Effector CD8-positive, alpha-beta T cell (primary cell): ENCODE measurements at regions not wholly inside any gene's neighbourhood (a gene's known extent, or its start where the extent isn't known, plus 50 kb on each side); places are given as distances from the start of the nearest gene placed in this dataset.

Source experiments
- DNase-seq: peaks from one replicate; lab custom pipeline; 2025; lab: John Stamatoyannopoulos, UW

GRCh38 chr22:47839595-47840227, 1077.3 kb downstream of the TBC1D22A start:
- DNase-seq, result no peak

DNA sequence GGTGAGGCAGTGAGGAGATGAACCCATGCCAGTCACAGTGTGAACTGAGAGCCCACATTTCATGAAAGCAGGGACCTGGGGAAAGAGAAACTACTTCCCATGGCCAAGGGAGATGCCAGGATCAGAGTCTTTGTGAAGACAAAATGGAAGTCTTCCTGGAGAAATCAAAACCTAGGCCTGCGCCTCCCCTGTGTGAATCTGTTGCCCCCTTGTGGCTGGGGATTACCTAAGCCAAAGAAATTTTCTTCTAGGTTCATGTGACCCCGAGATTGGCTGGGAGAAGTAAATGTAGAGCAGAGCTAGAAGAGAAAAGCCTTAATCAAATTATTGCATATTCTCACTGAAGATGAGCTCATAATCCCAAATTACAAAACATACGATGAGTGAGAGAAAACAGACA, 1075.3 kb downstream of the TBC1D22A start:
- DNase-seq, result no peak

- DNase-seq, result no peak
These were observed 1074.5 kb downstream of the TBC1D22A start for GRCh38 chr22:47836957-47837356.

- no peak for DNase-seq
These were observed 1073.3 kb downstream of the TBC1D22A start for GRCh38 chr22:47835726-47836125.

GRCh38 chr22:47826016-47826415, 1063.6 kb downstream of the TBC1D22A start:
- DNase-seq, result no peak

GRCh38 chr22:47822422-47822821, 1060.0 kb downstream of the TBC1D22A start:
- DNase-seq, result no peak

DNA sequence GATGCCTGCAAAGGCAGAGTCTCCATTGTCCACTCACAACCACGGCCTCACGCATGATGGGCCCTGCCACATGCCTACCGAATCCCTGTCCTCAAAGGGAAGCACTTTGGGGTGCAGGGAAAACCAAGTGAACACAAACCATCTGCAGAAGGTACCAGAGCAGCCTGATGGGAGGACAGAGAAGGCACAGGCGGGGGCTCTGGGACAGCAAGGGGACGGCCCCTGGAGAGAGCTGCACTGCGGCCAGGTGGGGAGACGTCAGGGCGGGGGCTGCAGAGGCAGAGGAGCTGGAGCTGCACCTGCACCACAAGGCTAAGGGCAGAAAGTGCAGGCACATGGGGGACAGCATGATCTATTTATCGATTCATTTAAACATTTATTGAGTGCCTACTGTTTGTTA, 1056.0 kb downstream of the TBC1D22A start:
- DNase-seq, result no peak

DNA sequence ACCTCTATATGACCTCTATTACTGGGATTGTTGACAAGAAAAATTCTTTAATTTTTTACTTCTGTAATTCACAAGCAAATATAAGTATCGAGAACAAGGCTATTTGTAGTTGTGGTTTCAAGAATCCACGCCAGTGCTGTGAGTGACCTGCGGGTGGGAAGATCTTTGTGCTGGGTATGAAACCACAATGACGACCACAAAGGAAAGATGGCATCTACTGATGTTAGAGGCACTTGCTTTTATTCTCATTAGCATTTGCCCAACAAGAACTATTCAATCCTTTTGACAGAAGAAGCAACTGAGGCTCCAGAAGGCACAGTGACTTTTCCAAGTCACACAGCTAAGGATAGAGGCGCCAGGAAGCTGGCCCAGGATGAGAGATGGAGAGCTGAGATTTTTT, 1054.9 kb downstream of the TBC1D22A start:
- DNase-seq, result no peak

GRCh38 chr22:47816863-47817210, 1054.4 kb downstream of the TBC1D22A start:
- DNase-seq, result no peak

GRCh38 chr22:47816121-47816862, 1053.8 kb downstream of the TBC1D22A start:
- no peak for DNase-seq

GRCh38 chr22:47814474-47814873, 1052.0 kb downstream of the TBC1D22A start:
- no peak for DNase-seq

GRCh38 chr22:47813661-47814060, 1051.2 kb downstream of the TBC1D22A start:
- no peak for DNase-seq

GRCh38 chr22:47811971-47812370, 1049.5 kb downstream of the TBC1D22A start:
- DNase-seq, result no peak

- DNase-seq, result no peak
These were observed 1048.4 kb downstream of the TBC1D22A start for GRCh38 chr22:47810505-47811500.

DNA sequence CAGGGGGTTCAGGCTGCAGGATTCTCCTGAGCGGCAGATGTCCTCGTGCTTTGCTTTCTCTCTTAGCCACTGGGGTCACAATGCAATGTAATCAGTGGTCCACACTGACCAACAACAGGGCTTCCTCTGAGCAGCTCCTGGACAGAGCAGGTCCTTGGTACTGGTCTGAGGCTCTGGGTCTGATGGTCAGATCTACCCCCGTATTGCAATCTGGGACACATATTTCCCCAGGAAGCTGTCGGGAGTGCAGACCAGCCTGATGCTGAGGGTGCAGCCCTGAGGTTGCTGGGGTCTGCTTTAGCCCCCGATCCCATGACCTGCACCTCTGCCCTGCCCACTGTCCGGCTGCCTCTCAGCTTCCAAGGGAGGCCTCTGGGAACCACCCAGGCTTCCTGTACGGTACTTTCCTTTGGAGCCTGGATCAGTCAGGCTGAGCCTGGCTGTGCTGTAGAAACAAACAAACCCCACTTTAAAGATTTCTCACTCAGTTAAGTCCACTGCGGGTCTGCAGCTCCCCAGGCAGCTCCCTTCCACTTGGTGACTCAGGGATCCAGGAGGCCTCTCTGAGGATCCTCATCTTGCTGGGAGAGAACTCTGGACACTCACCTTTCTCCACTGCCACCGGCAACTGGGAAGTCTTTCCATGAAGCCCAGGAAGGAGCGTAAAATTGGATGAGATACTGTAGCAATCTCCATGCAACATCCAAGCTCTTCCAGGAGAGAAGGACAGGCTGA, 1046.6 kb downstream of the TBC1D22A start:
- no peak for DNase-seq

- no peak for DNase-seq
These were observed 1045.8 kb downstream of the TBC1D22A start for GRCh38 chr22:47808236-47808635.

DNA sequence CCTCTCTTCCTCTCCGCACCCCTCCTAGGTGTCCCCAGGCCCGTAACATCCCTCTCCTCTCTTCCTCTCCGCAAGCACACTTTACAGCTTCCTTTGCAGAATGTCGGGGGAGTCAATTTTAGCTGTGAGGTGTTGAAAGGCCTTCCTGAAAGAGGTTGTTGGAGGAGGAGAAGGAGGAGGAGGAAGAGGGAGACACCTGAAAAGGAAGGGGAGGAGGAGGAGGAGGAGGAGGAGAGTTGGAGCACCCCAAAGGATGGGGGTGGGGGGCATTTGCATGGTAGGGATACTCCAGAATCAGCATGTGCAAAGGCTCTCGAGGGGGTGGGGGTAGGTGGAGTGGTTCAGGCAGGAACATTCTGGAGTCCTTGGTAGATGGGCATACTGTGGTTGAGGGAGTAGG, 1045.1 kb downstream of the TBC1D22A start:
- DNase-seq, result no peak

- no peak for DNase-seq
These were observed 1044.4 kb downstream of the TBC1D22A start for GRCh38 chr22:47806894-47807293.

DNA sequence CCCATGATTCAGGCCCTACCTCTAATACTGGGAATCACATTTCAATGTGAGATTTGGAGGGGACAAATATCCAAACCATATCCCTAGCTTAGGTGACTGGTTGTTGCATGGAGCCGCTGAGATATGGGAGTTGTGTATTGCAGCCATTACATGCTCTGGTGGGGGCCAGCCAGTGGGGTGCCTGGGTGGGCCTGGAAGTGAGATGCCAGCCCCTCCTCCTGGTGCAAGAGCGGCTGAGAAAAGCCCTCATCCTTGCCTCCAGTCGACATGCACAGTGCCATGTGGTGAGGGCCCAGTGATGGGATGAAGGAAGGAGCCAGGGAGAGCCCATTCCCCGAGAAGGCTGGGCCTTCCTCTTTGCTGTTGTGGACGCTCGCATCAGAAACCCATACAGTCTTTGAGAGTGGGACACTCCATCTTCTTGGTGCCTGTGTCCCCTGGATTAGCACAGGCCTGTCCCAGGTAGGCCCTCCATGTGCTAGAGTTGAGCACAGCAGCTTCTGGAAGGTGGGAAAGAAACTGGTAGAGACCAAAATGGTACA, 1043.0 kb downstream of the TBC1D22A start:
- no peak for DNase-seq

DNA sequence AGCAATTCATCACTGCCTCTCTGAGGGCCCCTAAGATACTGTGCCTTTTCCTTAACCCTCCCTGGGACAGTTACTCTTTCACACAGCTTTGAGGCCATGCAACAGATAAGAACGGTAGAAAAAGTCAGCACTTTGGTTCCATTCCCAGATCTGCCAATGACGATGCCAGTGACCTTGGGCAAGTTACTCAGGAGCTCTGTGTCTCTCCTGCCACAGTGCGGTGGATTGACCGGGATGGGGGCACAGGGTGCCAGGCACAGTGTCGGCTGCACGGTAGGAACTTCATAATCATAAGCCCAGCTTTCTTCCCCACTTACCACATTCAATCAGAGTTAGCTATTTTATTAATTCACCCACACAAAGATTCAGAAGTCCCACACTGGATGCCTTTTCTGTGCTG, 1041.8 kb downstream of the TBC1D22A start:
- DNase-seq, result no peak

DNA sequence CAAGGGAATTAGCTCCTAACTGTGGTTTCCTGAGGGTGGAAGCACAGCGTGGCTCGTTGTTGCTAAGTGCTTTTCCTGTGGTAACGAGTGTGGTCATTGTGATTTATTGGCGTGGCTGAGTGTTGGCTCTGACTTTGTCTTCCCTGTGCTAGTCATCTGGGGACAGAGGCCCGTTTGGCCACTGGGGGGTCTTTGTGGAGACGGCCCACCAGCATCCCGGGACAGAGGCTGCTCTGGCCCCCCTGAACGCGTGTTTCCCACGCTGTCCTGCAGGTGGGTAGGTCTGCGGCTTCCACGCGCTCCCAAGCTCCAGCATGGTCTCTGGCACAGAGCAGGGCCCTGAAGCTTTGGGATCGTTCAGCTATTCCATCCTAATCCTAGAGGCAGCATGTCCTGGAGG, 1040.0 kb downstream of the TBC1D22A start:
- no peak for DNase-seq
